Natural killer cell (primary cell): ENCODE measurements at regions not wholly inside any gene's neighbourhood (a gene's known extent, or its start where the extent isn't known, plus 50 kb on each side); places are given as distances from the start of the nearest gene placed in this dataset.

Source experiments
- ATAC-seq, 3 donors: fragments of 150-1000 bp in 2 of 3; fragments of 200-7000 bp in 1 of 3; cut with Tn5 transposase; 1 replicate in 1 of 3; 2 replicates in 2 of 3; pipeline ENCODE4 v1.10.0; 2021; ENCODE audit warnings: mild to moderate bottlenecking in 2 of 3, moderate library complexity in 2 of 3
- DNase-seq, 2 donors: peaks; one replicate each; pipeline versions ENCODE4 v3.0.0 to v3.0.0-alpha.2; 2013 to 2021; ENCODE audit warnings: mixed read lengths in 1 of 2
- H3K27ac ChIP-seq: one replicate; pipeline ENCODE4 v1.5.1; 2013; ENCODE audit warnings: mild to moderate bottlenecking, low read length
- H3K27me3 ChIP-seq: one replicate; pipeline ENCODE4 v1.6.1; 2013; ENCODE audit warnings: low read length; ENCODE audit not compliant: control insufficient read depth, insufficient read depth
- H3K36me3 ChIP-seq: one replicate; pipeline ENCODE4 v1.6.1; 2013; ENCODE audit warnings: low read length; ENCODE audit not compliant: control insufficient read depth, insufficient read depth
- H3K4me1 ChIP-seq: one replicate; pipeline ENCODE4 v1.6.1; 2013; ENCODE audit warnings: low read length; ENCODE audit not compliant: control insufficient read depth, insufficient read depth
- H3K4me3 ChIP-seq: one replicate; pipeline ENCODE4 v1.5.1; 2013; ENCODE audit warnings: low read length
- H3K9me3 ChIP-seq: one replicate; pipeline ENCODE4 v1.6.1; 2013; ENCODE audit warnings: low read length; ENCODE audit not compliant: control insufficient read depth, insufficient read depth
- H3K27ac Mint-ChIP-seq, 2 donors: one replicate each; pipeline ENCODE4 v1.8.0; 2022; ENCODE audit warnings: mild to moderate bottlenecking in 2 of 2, mixed read lengths in 2 of 2, moderate library complexity in 1 of 2
- H3K27me3 Mint-ChIP-seq, 2 donors: one replicate each; pipeline ENCODE4 v1.8.0; 2022; ENCODE audit warnings: low read depth in 2 of 2, mixed read lengths in 2 of 2
- H3K36me3 Mint-ChIP-seq: one replicate; pipeline ENCODE4 v1.8.0; 2022; ENCODE audit warnings: mixed read lengths
- H3K4me1 Mint-ChIP-seq, 2 donors: one replicate each; pipeline ENCODE4 v1.8.0; 2022; ENCODE audit warnings: mixed read lengths in 2 of 2
- H3K4me3 Mint-ChIP-seq: one replicate; pipeline ENCODE4 v1.8.0; 2022; ENCODE audit warnings: mild to moderate bottlenecking, moderate library complexity, mixed read lengths
- H3K9me3 Mint-ChIP-seq, 2 donors: one replicate each; pipeline ENCODE4 v1.8.0; 2022; ENCODE audit warnings: mixed read lengths in 2 of 2
- WGBS: methylation state at CpG from one replicate; pipeline ENCODE4 v1.1.7; 2013; ENCODE audit warnings: missing lambda C conversion rate; ENCODE audit not compliant: insufficient coverage; 5-methylcytosine and 5-hydroxymethylcytosine counted together
- intact Hi-C: fragments of 100-400 bp; cut with micrococcal nuclease; formaldehyde crosslinking; loops from one replicate; pipeline ENCODE4 v1.14.2; 2022
- TF ChIP-seq, protein P1 (sequence below): fragments of 200-600 bp; IDR thresholded peaks from one replicate; pipeline ENCODE4 v1.8.0; 2022; ENCODE audit warnings: antibody characterized with exemption

DNA sequence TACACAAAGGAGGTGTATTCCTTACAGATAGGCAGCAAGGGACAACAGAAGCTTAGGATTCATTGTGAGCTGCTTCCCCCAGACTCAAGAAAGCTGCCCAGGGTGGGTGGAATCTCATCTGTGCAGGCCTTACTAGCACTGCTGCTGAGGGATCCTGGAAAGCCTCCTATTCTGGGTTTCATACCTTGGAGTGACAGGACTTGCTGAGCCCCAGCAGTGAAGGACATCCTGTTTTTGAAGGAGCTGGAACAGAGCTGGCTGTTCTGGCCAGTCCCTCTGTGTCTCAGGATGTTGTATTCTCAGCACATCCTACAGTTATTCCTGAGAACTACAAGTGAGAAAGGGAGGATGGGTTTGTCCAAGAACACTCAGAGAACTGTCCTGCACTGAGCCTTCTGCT is 486.3 kb downstream of the PTPRU start:
- Histone ChIP-seq H3K36me3 (no peaks in the 10 kb centered on the region), H3K4me3 (no peak overlapping the region), H3K9me3 (peaks cover 18% of the 10 kb centered on the region), H3K4me1 (no peaks in the 10 kb centered on the region), H3K27me3 (no peaks in the 10 kb centered on the region), H3K27ac (no peak overlapping the region)
- H3K9me3 Mint-ChIP-seq = peaks cover 4 to 9% of the 10 kb centered on the region in 2 donors
- peaks cover 7 to 12% of the 10 kb centered on the region in 2 donors for H3K4me1 Mint-ChIP-seq
- H3K4me3 Mint-ChIP-seq = no peak overlapping the region
- ATAC-seq (no peak), DNase-seq (no peak)
- intact Hi-C loops = no loop called here
- TF ChIP-seq, protein P1, sequence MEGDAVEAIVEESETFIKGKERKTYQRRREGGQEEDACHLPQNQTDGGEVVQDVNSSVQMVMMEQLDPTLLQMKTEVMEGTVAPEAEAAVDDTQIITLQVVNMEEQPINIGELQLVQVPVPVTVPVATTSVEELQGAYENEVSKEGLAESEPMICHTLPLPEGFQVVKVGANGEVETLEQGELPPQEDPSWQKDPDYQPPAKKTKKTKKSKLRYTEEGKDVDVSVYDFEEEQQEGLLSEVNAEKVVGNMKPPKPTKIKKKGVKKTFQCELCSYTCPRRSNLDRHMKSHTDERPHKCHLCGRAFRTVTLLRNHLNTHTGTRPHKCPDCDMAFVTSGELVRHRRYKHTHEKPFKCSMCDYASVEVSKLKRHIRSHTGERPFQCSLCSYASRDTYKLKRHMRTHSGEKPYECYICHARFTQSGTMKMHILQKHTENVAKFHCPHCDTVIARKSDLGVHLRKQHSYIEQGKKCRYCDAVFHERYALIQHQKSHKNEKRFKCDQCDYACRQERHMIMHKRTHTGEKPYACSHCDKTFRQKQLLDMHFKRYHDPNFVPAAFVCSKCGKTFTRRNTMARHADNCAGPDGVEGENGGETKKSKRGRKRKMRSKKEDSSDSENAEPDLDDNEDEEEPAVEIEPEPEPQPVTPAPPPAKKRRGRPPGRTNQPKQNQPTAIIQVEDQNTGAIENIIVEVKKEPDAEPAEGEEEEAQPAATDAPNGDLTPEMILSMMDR = no peak
- H3K27ac Mint-ChIP-seq = no peak overlapping the region
- H3K27me3 Mint-ChIP-seq = peaks cover 9 to 10% of the 10 kb centered on the region in 2 donors
- H3K36me3 Mint-ChIP-seq = no peaks in the 10 kb centered on the region

DNA sequence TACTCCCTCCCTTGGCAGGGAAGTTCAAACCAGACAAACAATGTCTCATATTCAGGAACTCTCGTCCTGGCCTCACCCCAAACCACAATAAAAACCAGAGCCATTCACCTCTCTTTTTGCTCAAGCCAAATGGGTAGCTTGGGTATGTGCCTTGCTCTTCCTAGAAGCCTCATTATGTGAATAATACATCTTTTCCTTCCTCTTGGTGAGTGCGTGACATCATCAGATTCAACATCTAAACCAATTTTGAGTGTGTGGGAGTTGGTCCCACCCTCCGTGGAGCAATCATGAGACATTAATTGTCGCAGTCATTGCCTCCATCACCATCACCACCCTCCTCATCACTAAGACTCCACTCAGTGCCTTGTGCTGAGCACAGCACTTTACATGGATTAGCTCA is 482.9 kb downstream of the PTPRU start:
- Mint-ChIP-seq H3K4me1 (peaks cover 7 to 12% of the 10 kb centered on the region in 2 donors), H3K27ac (no peak overlapping the region), H3K9me3 (peaks cover 4 to 9% of the 10 kb centered on the region in 2 donors), H3K4me3 (no peak overlapping the region), H3K36me3 (no peaks in the 10 kb centered on the region), H3K27me3 (peaks cover 9 to 10% of the 10 kb centered on the region in 2 donors)
- no peak overlapping the region for H3K4me3 ChIP-seq
- ATAC-seq (no peak), DNase-seq (no peak)
- no peak overlapping the region for H3K27ac ChIP-seq
- peaks cover 18% of the 10 kb centered on the region for H3K9me3 ChIP-seq
- intact Hi-C loops = no loop called here
- H3K36me3 ChIP-seq = no peaks in the 10 kb centered on the region
- TF ChIP-seq, protein P1 = no peak
- H3K4me1 ChIP-seq = no peaks in the 10 kb centered on the region
- 57% methylated on average over 3 of the region's 4 CpGs for WGBS
- no peaks in the 10 kb centered on the region for H3K27me3 ChIP-seq

DNA sequence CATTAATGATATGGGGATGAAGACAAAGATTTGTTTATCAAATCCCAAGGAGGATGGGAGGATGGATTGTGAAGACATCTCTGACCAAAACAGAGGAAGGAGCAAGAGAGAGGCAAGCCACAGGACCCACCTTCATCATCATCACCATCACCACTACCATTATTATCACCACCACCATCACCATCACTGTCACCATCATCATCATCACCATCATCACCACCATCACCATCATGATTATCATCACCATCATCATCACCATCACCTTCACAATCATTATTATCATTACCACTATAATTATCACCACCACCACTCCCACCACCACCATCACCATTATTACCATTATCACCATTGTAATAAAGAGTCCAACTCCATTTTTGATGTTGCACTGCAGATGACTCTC is 482.5 kb downstream of the PTPRU start:
- DNase-seq = no peak
- ATAC-seq = no peak
- intact Hi-C loops = no loop called here
- Histone ChIP-seq H3K27ac (no peak overlapping the region), H3K4me1 (no peaks in the 10 kb centered on the region), H3K9me3 (peaks cover 18% of the 10 kb centered on the region), H3K36me3 (no peaks in the 10 kb centered on the region), H3K4me3 (no peak overlapping the region), H3K27me3 (no peaks in the 10 kb centered on the region)
- no peak overlapping the region for H3K27ac Mint-ChIP-seq
- peaks cover 7 to 12% of the 10 kb centered on the region in 2 donors for H3K4me1 Mint-ChIP-seq
- H3K9me3 Mint-ChIP-seq = peaks cover 2 to 7% of the 10 kb centered on the region in 2 donors
- no peaks in the 10 kb centered on the region for H3K36me3 Mint-ChIP-seq
- TF ChIP-seq, protein P1 = no peak
- H3K4me3 Mint-ChIP-seq = no peak overlapping the region
- H3K27me3 Mint-ChIP-seq = peaks cover 9 to 10% of the 10 kb centered on the region in 2 donors

DNA sequence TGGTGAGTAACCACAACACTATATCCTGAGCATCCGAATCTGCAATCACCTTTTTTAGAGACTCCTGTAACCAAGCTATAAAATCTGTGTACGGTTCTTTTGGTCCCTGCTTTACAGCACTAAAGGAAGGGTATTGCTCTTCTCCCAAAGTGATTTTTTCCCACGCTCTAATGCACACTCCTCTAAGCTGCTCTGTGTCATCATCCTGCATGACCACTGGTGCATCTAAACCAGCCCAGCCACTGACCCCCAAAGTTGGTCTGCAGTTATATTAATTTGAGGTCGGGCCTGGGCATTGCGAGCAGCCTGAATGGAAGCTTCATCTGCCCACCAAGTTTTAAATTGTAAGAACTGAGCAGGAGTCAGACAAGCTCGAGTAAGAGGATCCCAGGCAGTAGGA is 480.0 kb downstream of the PTPRU start:
- H3K9me3 Mint-ChIP-seq = peaks cover 0 to 5% of the 10 kb centered on the region in 2 donors
- TF ChIP-seq, protein P1 = no peak
- Histone ChIP-seq H3K36me3 (no peaks in the 10 kb centered on the region), H3K4me1 (no peaks in the 10 kb centered on the region), H3K27me3 (no peaks in the 10 kb centered on the region), H3K27ac (no peak overlapping the region), H3K9me3 (peaks cover 1% of the 10 kb centered on the region), H3K4me3 (no peak overlapping the region)
- H3K4me1 Mint-ChIP-seq = peaks cover 7 to 17% of the 10 kb centered on the region in 2 donors
- H3K27ac Mint-ChIP-seq = no peak overlapping the region
- 71% methylated on average over 6 of the region's 6 CpGs for WGBS
- ATAC-seq = no peak
- peaks cover 16 to 18% of the 10 kb centered on the region in 2 donors for H3K27me3 Mint-ChIP-seq
- intact Hi-C loops = no loop called here
- H3K36me3 Mint-ChIP-seq = no peaks in the 10 kb centered on the region
- no peak for DNase-seq
- H3K4me3 Mint-ChIP-seq = no peak overlapping the region
